Testis (tissue), 2 donors: ENCODE measurements at regions not wholly inside any gene's neighbourhood (a gene's known extent, or its start where the extent isn't known, plus 50 kb on each side); places are given as distances from the start of the nearest gene placed in this dataset.

Experiments
- CTCF ChIP-seq, 3 experiments: fragments of 450-650 bp in 2 of 3; fragments of 200-600 bp in 1 of 3; sonication (generic) in 1 of 3; IDR thresholded peaks; one replicate each; pipeline ENCODE4 v1.5.1; 2016 to 2019; ENCODE audit warnings: antibody characterized with exemption in 3 of 3, mild to moderate bottlenecking in 2 of 3, moderate library complexity in 1 of 3
- POLR2A ChIP-seq: fragments of 450-650 bp; IDR thresholded peaks from one replicate; pipeline ENCODE4 v1.6.1; 2017; ENCODE audit warnings: antibody characterized with exemption, mild to moderate bottlenecking, moderate library complexity

GRCh38 chr14:42173206-42173605, 566.5 kb downstream of the LRFN5 start:
- TF ChIP-seq CTCF (IDR thresholded peaks at IDR 0.05): no peak
- no peak for TF ChIP-seq POLR2A
